GM18505 (cell line): ENCODE measurements at regions not wholly inside any gene's neighbourhood (a gene's known extent, or its start where the extent isn't known, plus 50 kb on each side); places are given as distances from the start of the nearest gene placed in this dataset.
"Not testable (repeated sequence)": the region's sequence is repeated elsewhere in the genome, so short reads cannot be mapped to it uniquely, and the experiment has no call there.

Experiments used
- ATAC-seq: cut with Tn5 transposase; IDR thresholded peaks from one replicate; pipeline ENCODE4 v1.9.1; 2021; ENCODE audit not compliant: unreplicated experiment
- POLR2A ChIP-seq: IDR thresholded peaks from 4 replicates; pipeline ENCODE4 v1.6.1; 2011; ENCODE audit warnings: borderline replicate concordance; ENCODE audit not compliant: insufficient read depth, insufficient read length; ENCODE audit errors: extremely low read depth

DNA sequence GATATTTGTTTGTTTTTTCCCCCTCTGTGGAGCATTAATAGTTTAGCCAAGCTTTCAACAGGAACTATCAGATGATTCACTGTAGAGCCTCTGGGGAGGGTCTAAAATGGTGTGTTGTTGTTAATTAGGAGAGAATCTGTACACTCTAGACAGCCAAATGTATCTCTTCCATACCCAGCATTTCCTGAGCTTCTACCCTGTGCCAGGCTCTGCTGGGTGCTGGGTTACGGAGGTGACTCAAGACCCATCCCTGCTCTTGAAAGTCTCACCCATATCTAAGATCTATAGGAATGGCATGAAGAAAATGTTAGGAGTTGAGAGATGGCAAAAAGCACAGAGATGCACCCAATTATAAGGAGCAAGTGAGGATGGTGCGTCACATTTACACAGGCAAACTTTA, 245.8 kb downstream of the C12orf75 start:
- no peak for ATAC-seq
- no peak for TF ChIP-seq POLR2A

DNA sequence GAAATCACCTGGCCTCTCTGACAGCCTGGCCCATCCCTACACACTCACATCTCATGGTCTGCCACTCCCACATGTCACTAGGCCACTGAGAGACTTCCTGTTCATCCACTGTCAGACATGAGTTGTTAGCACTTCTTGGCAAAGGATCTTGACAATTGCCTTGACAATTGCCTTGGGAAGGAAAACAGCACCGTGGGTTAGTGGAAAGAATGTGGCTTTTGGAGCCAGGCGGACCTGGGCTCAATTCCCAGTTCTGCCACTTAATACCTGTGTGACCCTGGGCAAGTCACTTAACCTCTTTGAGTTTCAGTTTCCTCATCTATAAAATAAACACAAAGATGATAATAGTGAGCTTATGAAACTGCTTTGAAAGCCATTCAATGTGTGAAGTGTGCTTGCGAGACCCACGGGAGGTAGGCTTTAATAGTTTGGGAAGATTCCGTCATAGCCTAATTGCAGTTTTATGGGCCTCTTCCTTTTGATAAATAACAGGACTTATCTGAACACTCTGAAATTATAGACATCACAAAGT, 250.4 kb downstream of the C12orf75 start:
- no peak for TF ChIP-seq POLR2A

DNA sequence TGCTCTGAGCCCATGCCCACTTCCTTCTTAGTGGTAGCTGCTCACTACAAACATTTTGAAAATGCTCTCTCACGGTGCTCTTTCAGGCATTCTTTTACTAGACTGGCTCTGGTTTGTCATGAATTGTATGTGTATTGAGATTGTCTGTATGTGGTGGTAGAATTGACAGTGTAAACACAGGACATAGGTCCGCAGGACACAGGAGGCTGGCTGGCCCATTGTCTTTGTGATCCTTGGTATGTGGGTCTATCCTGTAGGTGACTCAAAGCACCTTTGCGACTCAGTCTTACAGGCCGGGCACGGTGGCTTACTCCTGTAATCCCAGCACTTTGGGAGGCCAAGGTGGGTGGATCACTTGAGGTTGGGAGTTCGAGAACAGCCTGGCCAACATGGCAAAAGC, 250.9 kb downstream of the C12orf75 start:
- no peak for TF ChIP-seq POLR2A
- no peak for ATAC-seq

More for the DNA sequence above, 250.4 kb downstream of the C12orf75 start:
- no peak for ATAC-seq

DNA sequence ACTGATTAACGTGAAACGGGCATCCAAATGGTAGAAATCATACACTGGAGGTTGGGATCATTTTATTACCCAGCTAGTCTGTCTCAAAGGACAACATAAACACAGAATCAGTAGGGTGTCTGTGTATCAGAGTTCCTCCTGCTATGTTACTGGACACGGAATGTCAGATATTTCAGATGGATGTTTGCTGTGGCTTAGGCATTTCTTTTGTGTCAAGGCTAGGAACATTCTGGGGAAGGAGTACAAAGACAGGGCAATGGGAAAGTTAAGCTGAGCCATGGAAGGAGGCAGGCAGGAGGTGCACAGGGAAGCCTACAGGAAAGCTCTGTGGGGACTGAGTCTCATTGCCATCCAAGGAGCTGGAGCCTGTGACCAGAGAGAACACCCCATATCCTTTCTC, 254.6 kb downstream of the C12orf75 start:
- TF ChIP-seq POLR2A = no peak
- ATAC-seq = no peak

DNA sequence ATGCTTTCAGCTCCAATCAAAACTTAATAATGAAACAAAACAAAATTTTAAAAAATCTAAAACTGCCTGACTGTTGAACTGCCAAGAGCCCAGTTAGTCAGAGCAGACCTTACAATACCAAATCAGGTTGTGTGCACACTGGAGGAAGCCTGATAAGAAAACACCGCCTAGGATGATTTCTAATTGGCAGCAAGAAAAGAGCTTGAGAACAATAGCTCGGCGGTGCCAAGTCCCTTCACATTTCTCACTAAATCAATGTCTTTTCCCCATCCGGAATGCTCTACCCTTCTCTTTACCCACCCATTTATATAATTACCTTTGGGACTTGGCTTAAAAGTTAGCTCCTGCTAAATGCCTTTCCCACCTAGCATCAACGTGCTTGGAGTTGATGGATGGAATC, 256.7 kb downstream of the C12orf75 start:
- no peak for TF ChIP-seq POLR2A
- no peak for ATAC-seq

DNA sequence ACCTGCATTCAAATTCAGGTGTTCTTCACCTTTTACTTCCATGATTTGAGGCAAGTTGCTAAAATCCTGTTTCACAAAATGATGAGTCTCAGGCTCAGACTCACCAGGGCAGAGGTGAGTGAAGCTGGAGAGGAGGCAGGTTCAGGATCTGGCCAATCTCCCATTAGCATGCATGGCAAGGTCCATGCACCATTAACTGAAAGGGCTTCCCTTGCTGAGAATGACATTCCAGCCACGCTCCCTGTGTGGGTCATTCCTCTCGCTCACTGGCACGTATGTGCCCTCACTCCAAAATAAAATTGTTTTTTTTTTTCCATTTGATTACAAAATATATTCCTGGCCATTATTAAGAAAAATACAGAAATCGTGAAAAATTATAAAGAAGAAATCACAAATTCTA, 257.6 kb downstream of the C12orf75 start:
- ATAC-seq = no peak
- TF ChIP-seq POLR2A = no peak

DNA sequence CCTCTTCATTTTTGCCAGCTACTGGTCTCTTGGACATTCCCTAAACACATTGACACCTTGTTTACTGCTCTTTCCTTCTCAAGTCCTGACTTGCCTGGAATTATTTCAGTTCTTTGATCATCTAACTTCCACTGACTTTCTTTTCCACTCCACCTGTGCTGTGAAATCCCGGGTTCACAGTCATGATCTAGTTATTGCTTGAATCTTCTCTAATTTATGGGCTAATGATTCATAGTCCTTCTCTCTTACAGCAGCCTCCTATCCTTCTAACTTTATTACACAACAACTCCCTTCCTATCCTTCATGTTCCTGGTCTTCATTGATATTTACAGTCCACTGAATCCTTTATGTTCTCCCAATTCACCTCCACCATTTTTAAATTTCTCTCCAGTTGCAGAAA, 260.1 kb downstream of the C12orf75 start:
- no peak for TF ChIP-seq POLR2A

DNA sequence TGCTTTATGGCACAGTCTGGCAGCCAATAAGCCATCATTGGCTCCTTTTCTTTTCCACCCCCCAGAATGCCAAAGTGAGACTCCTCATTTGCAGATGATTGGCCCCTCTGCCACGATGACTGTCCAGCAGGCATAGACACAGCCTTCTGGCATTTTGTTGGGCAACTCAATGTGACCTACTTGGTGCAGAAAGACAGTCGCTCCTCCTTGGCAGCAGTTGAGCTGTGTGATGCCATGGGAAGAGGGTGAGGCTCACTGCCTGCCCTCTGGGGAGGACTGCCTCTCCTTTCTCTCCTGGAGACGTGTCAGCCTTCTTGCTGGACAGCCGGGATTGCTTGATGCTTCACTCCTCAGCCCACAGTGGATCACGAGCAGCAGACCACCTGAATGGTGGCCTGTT, 264.9 kb downstream of the C12orf75 start:
- no peak for TF ChIP-seq POLR2A
- ATAC-seq = no peak

More for the DNA sequence above, 260.1 kb downstream of the C12orf75 start:
- ATAC-seq = no peak

DNA sequence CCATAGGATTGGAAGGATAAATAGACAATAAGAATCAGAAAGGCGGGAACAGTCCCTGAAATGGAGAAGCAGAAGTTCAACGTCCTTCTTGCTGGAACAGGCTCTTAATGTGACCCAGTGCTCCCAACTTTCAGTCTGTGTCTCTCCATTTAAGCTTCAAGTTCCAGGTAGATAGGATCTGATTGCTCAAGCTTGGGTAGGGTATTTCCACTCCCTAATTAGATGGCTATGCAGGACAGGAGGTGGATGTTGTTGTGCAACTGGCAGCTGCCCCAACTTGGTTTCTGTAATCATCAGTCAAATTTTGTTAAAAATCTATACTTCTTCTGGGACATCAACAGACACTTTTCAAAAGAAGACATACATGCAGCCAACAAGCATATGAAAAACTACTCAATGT, 266.2 kb downstream of the C12orf75 start:
- no peak for ATAC-seq
- TF ChIP-seq POLR2A = no peak

DNA sequence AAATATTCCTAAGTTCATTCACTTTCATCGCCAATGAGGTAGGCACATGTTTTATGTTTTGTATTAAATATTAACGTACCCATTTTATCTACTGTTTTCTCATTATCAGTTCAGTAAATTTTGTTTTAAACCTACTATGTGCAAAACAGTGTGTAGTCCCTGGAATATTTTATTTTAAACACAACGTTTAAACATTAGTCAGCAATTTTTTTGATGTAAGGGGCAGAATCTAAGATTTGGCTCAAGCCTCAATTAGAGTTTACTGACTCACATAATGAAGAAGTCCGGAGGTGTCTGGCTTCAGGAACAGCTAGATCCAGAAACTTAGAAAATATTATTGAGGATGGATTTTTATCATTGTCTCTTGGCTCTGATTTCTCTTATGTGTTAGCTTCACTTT, 267.5 kb downstream of the C12orf75 start:
- TF ChIP-seq POLR2A = no peak
- no peak for ATAC-seq

DNA sequence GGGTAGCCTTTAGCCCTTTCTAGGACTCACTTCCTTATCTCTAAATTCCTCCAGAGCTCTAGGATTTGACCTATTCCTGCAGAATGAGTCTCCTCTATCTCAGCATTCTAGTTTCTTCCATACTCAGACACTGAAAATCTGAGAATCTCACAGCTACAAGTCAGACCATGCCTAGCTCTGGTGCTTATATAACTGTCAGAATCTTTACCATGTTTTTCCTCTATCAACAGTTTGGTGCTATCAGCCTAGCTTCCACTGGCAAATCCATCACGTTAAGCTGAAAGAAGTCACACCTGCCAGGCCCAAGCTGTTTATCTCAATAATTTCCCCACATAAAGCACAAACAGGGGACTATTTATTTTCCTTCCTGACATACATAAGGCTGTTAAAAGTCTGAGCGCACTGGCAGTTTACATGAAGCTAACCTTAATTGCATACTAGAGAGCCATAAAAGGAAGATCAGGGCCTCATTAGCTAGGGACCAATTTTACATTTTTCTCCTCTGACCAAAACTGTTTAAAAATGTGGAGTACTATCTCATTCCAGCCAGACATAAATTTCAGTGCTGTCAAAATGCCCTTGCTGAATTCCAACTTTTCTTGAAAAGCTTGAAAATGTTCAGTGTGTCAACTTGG, 270.5 kb downstream of the C12orf75 start:
- no peak for TF ChIP-seq POLR2A
- no peak for ATAC-seq

DNA sequence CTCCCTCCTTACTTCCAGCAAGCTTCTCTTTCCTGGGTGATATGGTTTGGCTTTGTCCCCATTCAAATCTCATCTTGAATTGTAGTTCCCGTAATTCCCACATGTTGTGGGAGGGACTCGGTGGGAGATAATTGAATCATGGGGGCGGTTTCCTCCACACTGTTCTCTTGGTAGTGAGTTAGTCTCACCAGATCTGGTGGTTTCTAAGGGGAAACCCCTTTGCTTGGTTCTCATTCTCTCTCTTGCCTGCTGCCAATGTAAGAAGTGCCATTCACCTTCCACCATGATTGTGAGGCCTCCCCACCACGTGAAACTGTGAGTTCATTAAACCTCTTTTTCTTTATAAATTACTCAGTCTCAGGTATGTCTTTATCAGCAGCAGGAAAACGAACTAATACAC, 271.8 kb downstream of the C12orf75 start:
- ATAC-seq = not testable (repeated sequence)

DNA sequence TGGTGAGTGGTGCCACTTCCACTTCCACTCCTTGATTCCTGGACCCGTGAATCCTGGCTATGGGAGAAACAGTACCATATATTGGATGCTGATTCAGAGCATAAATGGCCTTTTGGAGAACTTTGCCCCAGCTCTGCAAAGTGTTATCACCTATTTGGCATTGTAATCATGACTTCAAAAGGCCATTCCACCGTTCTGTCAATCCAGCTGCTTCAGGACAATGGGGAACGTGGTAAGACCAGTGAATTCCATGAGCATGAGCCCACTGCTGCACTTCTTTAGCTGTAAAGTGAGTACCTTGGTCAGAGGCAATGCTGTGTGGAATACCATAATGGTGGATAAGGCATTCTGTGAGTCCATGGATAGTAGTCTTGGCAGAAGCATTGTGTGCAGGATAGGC, 273.8 kb downstream of the C12orf75 start:
- not testable (repeated sequence) for ATAC-seq

DNA sequence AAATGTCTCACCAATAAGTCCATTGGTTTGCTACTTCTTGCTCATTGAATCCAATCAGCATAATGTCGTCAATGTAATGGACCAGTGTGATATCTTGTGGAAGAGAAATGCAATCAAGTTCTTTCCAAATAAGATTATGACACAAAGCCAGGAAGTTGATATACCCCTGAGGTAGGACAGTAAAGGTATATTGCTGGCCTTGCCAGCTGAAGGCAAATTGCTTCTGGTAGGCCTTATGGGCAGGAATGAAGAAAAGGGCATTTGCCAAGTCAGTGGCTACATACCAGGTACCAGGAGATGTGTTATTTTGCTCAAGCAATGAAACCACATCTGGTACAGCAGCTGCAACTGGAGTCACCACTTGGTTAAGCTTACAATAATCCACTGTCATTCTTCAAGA, 276.1 kb downstream of the C12orf75 start:
- ATAC-seq = not testable (repeated sequence)

DNA sequence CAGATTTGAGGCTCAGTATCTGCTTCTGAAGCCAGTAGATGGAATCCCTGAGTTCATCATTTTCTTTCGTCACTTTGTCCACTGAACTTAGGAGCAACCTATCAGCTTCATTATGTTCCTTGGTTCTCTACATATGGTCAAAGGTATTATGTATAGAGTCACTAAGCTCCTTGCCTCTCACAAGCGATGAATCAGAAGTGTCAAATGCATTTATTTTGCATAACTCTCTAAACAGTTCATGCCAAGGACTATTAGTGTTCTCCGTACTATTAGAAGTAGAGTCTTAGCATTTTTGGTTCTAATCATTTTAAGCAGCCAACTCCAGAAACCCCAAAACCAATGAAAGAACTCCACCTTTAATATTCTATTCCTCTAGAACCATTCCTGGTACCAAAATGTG, 278.5 kb downstream of the C12orf75 start:
- not testable (repeated sequence) for ATAC-seq
